Liver (tissue), 3 donors: ENCODE measurements at regions not wholly inside any gene's neighbourhood (a gene's known extent, or its start where the extent isn't known, plus 50 kb on each side); places are given as distances from the start of the nearest gene placed in this dataset.

Experiments
- GABPA ChIP-seq, 2 donors: IDR thresholded peaks in 1 of 2; conservative IDR thresholded peaks in 1 of 2; 2 replicates each; pipeline ENCODE4 v1.6.1; 2016; ENCODE audit warnings: antibody characterized with exemption in 2 of 2, mild to moderate bottlenecking in 1 of 2, moderate library complexity in 1 of 2
- JUND ChIP-seq, 2 donors: IDR thresholded peaks; 2 replicates each; pipeline ENCODE4 v1.6.1; 2016; ENCODE audit warnings: antibody characterized with exemption in 2 of 2
- RAD21 ChIP-seq, 2 donors: IDR thresholded peaks; 2 replicates each; pipeline ENCODE4 v1.6.1; 2016; ENCODE audit warnings: antibody characterized with exemption in 2 of 2, mild to moderate bottlenecking in 2 of 2
- TAF1 ChIP-seq: conservative IDR thresholded peaks from 2 replicates; pipeline ENCODE4 v1.6.1; 2016; ENCODE audit warnings: antibody characterized with exemption, mild to moderate bottlenecking
- TF ChIP-seq, protein P1 (sequence below): IDR thresholded peaks from 2 replicates; pipeline ENCODE4 v1.6.1; 2016; ENCODE audit warnings: antibody characterized with exemption
- TF ChIP-seq, protein P2 (sequence below): fragments of 150-350 bp; IDR thresholded peaks from 2 replicates; pipeline ENCODE4 v1.5.1; 2017; ENCODE audit warnings: improper control_type of control experiment, low read depth, low read length; ENCODE audit not compliant: missing input control
- TF ChIP-seq, protein P3 (sequence below): IDR thresholded peaks from 2 replicates; pipeline ENCODE4 v1.6.1; 2016; ENCODE audit warnings: antibody characterized with exemption
- donor health status: healthy.
- donor health status: healthy.

DNA sequence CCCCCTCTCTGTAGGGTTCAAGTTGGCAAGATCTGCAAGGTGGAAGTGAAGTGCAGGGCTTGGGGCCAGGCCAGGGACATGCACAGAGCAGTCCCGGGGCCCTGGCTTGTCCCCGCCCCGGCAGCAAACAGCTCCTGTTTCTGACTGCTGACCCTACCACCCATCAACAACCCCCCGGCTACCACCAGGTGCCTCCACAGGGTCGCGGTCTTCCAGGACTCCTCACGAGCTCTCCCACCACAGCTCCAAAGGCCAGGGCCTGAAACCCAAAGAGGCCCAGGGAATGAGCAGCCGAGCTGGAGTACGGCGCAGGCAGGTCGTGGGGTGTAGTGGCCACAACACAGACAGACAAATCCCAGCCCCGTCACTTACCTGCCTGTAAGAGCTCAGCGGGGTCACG lies 121.3 kb upstream of the SMAD3 start:
- TF ChIP-seq, protein P1, sequence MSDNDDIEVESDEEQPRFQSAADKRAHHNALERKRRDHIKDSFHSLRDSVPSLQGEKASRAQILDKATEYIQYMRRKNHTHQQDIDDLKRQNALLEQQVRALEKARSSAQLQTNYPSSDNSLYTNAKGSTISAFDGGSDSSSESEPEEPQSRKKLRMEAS: no peak
- TF ChIP-seq, protein P2, sequence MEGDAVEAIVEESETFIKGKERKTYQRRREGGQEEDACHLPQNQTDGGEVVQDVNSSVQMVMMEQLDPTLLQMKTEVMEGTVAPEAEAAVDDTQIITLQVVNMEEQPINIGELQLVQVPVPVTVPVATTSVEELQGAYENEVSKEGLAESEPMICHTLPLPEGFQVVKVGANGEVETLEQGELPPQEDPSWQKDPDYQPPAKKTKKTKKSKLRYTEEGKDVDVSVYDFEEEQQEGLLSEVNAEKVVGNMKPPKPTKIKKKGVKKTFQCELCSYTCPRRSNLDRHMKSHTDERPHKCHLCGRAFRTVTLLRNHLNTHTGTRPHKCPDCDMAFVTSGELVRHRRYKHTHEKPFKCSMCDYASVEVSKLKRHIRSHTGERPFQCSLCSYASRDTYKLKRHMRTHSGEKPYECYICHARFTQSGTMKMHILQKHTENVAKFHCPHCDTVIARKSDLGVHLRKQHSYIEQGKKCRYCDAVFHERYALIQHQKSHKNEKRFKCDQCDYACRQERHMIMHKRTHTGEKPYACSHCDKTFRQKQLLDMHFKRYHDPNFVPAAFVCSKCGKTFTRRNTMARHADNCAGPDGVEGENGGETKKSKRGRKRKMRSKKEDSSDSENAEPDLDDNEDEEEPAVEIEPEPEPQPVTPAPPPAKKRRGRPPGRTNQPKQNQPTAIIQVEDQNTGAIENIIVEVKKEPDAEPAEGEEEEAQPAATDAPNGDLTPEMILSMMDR: no peak
- TF ChIP-seq, protein P3, sequence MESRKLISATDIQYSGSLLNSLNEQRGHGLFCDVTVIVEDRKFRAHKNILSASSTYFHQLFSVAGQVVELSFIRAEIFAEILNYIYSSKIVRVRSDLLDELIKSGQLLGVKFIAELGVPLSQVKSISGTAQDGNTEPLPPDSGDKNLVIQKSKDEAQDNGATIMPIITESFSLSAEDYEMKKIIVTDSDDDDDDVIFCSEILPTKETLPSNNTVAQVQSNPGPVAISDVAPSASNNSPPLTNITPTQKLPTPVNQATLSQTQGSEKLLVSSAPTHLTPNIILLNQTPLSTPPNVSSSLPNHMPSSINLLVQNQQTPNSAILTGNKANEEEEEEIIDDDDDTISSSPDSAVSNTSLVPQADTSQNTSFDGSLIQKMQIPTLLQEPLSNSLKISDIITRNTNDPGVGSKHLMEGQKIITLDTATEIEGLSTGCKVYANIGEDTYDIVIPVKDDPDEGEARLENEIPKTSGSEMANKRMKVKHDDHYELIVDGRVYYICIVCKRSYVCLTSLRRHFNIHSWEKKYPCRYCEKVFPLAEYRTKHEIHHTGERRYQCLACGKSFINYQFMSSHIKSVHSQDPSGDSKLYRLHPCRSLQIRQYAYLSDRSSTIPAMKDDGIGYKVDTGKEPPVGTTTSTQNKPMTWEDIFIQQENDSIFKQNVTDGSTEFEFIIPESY: no peak
- no peak for TF ChIP-seq RAD21 (IDR thresholded peaks at IDR 0.05)
- TF ChIP-seq TAF1: no peak
- no peak for TF ChIP-seq GABPA (IDR thresholded peaks at IDR 0.05 in 1 of 2, conservative IDR thresholded peaks at IDR 0.05 in 1 of 2)
- no peak for TF ChIP-seq JUND (IDR thresholded peaks at IDR 0.05)
